ENCODE measurements at regions not wholly inside any gene's neighbourhood (a gene's known extent, or its start where the extent isn't known, plus 50 kb on each side); places are given as distances from the start of the nearest gene placed in this dataset.

GRCh38 chr6:15058200-15059061 lies 187.4 kb upstream of the JARID2 start:
- Histone ChIP-seq H3K27ac (ENCODE audit: low read depth, low read length, poor library complexity, severe bottlenecking) (no peak overlapping the region), H3K4me2 (ENCODE audit: low read length) (no peak overlapping the region), H3K4me1 (ENCODE audit: insufficient read depth, low read length, poor library complexity, severe bottlenecking) (no peaks in the 10 kb centered on the region), H3K4me3 (ENCODE audit: low read depth, low read length, poor library complexity, severe bottlenecking) (no peak overlapping the region), H3K9me3 (ENCODE audit: low read length) (no peaks in the 10 kb centered on the region), H4K20me1 (ENCODE audit: insufficient read depth, low read length) (no peaks in the 10 kb centered on the region), H3K36me3 (ENCODE audit: insufficient read depth, low read length) (no peaks in the 10 kb centered on the region), H3K79me2 (ENCODE audit: insufficient read depth, low read depth, low read length) (no peaks in the 10 kb centered on the region), H3K9me2 (ENCODE audit: insufficient read depth, low read length) (no peaks in the 10 kb centered on the region), H2AFZ (ENCODE audit: low read length) (no peak overlapping the region)
- CTCF ChIA-PET (ENCODE audit: unreplicated experiment), result no interaction called here
- POLR2A ChIA-PET, result interaction anchor here (0.5 to 0.6 kb wide), 2 partner anchors 86 to 571 kb away, joined by 3 read pairs; no protein-coding TSS in a partner anchor
- no peak for DNase-seq (ENCODE audit: low spot score)
- intact Hi-C loops (cut with micrococcal nuclease; ENCODE audit: unreplicated experiment), result no loop called here
- no peak for TF ChIP-seq EZH2phosphoT487 (IDR thresholded peaks at IDR 0.05; ENCODE audit: borderline replicate concordance, low read depth, low read length)
- no peak for TF ChIP-seq CTCF (conservative IDR thresholded peaks at IDR 0.05; ENCODE audit: low read length)
- BruUV-seq (replicated peaks), result no TSS peak

- CTCF ChIA-PET (ENCODE audit: unreplicated experiment), result no interaction called here
- no TSS peak for BruUV-seq (replicated peaks)
- intact Hi-C loops (cut with micrococcal nuclease; ENCODE audit: unreplicated experiment), result no loop called here
These were observed 184.7 kb upstream of the JARID2 start for GRCh38 chr6:15061180-15061641.

More at GRCh38 chr6:15061180-15061641, 184.7 kb upstream of the JARID2 start:
- peak; percentile 28 for DNase-seq (ENCODE audit: low spot score)
- Histone ChIP-seq H4K20me1 (ENCODE audit: insufficient read depth, low read length) (no peaks in the 10 kb centered on the region), H3K4me2 (ENCODE audit: low read length) (no peak overlapping the region), H3K27ac (ENCODE audit: low read depth, low read length, poor library complexity, severe bottlenecking) (no peak overlapping the region), H2AFZ (ENCODE audit: low read length) (no peak overlapping the region), H3K4me1 (ENCODE audit: insufficient read depth, low read length, poor library complexity, severe bottlenecking) (no peaks in the 10 kb centered on the region), H3K36me3 (ENCODE audit: insufficient read depth, low read length) (no peaks in the 10 kb centered on the region), H3K4me3 (ENCODE audit: low read depth, low read length, poor library complexity, severe bottlenecking) (no peak overlapping the region), H3K9me2 (ENCODE audit: insufficient read depth, low read length) (no peaks in the 10 kb centered on the region), H3K9me3 (ENCODE audit: low read length) (no peaks in the 10 kb centered on the region), H3K79me2 (ENCODE audit: insufficient read depth, low read depth, low read length) (no peaks in the 10 kb centered on the region)
- no peak for TF ChIP-seq EZH2phosphoT487 (IDR thresholded peaks at IDR 0.05; ENCODE audit: borderline replicate concordance, low read depth, low read length)
- no peak for TF ChIP-seq CTCF (conservative IDR thresholded peaks at IDR 0.05; ENCODE audit: low read length)
- POLR2A ChIA-PET, result interaction anchor here (0.6 to 0.7 kb wide), 2 partner anchors 194 to 1279 kb away, joined by 3 read pairs; no protein-coding TSS in a partner anchor
